Activated naive CD8-positive, alpha-beta T cell (primary cell): ENCODE measurements at regions not wholly inside any gene's neighbourhood (a gene's known extent, or its start where the extent isn't known, plus 50 kb on each side); places are given as distances from the start of the nearest gene placed in this dataset.

ENCODE experiments used
- H3K27ac Mint-ChIP-seq: one replicate; pipeline ENCODE4 v1.8.0; 2021; ENCODE audit warnings: mixed read lengths
- H3K27me3 Mint-ChIP-seq: one replicate; pipeline ENCODE4 v1.8.0; 2021; ENCODE audit warnings: mixed read lengths
- H3K36me3 Mint-ChIP-seq: one replicate; pipeline ENCODE4 v1.8.0; 2021; ENCODE audit warnings: mixed read lengths
- H3K4me1 Mint-ChIP-seq: one replicate; pipeline ENCODE4 v1.8.0; 2021; ENCODE audit warnings: low read depth, mixed read lengths
- H3K4me3 Mint-ChIP-seq: one replicate; pipeline ENCODE4 v1.8.0; 2021; ENCODE audit warnings: mild to moderate bottlenecking, mixed read lengths
- H3K9me3 Mint-ChIP-seq: one replicate; pipeline ENCODE4 v1.8.0; 2021; ENCODE audit warnings: low read depth, mixed read lengths

DNA sequence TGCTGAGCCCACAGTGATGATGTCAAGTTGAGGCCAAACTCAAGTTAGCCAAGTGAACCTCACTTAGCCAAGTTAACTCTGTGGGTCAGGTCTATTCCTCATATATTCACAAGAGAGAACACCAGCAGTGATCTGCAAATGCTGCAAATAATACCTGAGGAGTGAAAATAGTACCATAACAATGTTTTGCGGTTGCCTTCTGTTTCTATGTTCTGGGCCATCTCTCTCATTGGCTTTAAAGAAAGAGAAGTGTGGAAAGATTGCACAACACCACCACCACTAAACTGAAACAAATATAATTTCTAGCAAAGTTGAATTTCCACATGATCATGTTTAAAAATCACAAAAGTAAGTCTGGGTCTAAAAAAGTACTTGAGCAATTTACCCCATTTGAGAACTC, 211.1 kb upstream of the GALNT5 start:
- Mint-ChIP-seq H3K4me3 (no peak overlapping the region), H3K36me3 (no peaks in the 10 kb centered on the region), H3K9me3 (no peaks in the 10 kb centered on the region), H3K27me3 (no peaks in the 10 kb centered on the region), H3K4me1 (no peaks in the 10 kb centered on the region), H3K27ac (no peak overlapping the region)

DNA sequence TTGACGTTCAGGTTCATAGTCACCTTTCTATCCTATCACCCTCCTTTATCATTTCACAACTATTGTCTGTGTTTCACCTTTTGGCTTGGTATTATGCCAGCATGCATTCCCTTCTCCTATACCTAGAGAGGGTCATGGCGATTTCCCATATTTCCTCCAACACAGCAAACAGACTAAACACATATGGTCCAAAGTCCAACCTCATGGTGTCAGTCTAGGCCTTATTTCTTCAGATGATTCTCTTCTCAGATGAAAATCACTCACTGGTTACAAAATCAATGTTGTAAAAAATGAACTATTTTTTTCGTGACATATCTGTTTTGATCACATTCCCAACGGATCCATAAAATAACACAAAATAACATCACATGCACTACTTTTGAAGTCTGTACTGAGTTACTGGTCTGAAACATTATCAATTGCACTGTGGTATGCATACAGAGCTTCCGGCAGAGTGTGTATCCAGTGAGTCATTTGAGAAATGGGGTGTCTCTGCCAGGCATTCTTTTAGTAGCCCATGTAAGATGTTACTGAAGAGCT, 204.8 kb upstream of the GALNT5 start:
- Mint-ChIP-seq H3K4me1 (no peaks in the 10 kb centered on the region), H3K4me3 (no peak overlapping the region)

DNA sequence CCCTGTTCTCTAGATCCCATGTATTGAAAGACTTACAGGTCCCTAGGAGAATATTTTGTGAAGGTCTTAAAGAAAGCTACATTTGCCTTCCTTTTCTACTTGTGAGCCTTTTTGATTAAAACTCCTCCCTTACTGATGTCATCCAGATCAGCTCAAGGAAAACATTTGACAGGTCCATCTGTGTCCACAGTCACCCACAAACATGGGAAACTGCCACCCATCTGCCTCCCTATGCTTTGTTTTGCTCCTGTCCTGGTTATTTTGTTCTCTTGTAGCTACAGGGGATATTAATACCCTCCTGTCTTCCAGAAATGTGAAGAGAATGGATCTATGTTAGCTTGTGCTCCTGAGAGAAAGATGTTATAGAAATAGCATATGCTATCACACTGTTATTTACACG, 203.6 kb upstream of the GALNT5 start:
- Mint-ChIP-seq H3K4me1 (no peaks in the 10 kb centered on the region), H3K27ac (no peak overlapping the region), H3K27me3 (no peaks in the 10 kb centered on the region), H3K4me3 (no peak overlapping the region), H3K36me3 (no peaks in the 10 kb centered on the region), H3K9me3 (no peaks in the 10 kb centered on the region)

More for the DNA sequence above, 204.8 kb upstream of the GALNT5 start:
- H3K27me3 Mint-ChIP-seq: no peaks in the 10 kb centered on the region
- H3K36me3 Mint-ChIP-seq: no peaks in the 10 kb centered on the region
- no peak overlapping the region for H3K27ac Mint-ChIP-seq
- no peaks in the 10 kb centered on the region for H3K9me3 Mint-ChIP-seq

DNA sequence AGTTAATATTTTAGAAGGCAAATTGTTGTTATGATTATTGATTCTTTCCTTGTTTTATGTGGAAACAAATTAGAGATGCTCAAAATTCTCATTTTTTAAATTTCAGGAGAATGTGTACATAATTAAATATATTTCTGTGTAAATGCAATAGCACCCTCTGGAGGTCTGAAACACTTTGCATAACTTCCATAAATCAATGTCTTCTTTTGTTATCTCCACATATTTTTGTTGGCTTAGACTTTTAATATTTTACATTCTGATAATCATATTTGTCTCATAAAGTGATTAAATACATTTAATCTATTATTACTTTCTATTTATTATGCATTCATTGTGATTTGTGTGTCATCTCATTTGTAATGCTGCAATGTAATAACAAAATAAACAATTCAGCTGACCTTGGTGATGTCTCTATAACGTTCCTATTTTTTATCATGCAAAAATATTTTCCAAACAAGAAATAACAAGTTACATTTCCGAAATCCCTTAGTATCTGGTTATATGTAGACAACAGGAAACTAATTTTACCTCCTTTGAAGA, 201.8 kb upstream of the GALNT5 start:
- Mint-ChIP-seq H3K27ac (no peak overlapping the region), H3K4me1 (no peaks in the 10 kb centered on the region), H3K36me3 (no peaks in the 10 kb centered on the region), H3K9me3 (no peaks in the 10 kb centered on the region), H3K4me3 (no peak overlapping the region), H3K27me3 (no peaks in the 10 kb centered on the region)

DNA sequence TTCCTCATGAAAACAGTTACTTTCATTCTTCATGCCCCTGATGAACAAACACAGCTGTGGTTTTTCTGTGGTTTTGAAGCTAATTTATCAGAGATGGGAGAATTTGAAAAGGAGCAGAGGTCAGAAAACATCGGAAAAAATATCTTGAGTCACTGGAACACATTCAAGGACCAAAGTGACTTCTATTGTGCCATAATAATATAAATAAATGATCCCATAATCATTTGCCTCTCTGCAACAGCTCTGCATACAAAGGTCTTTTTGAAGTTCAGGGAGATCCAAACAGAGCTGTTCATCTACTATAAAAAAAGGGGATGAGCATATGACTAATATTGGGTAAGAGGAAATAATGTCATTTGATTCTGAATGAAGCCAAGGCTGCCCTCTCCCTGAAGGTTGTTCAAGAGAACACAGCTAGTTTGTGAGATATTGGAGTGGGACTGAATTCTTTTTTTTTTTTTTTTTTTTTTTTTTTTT, 201.3 kb upstream of the GALNT5 start:
- Mint-ChIP-seq H3K27me3 (no peaks in the 10 kb centered on the region), H3K27ac (no peak overlapping the region), H3K9me3 (no peaks in the 10 kb centered on the region), H3K36me3 (no peaks in the 10 kb centered on the region), H3K4me3 (no peak overlapping the region), H3K4me1 (no peaks in the 10 kb centered on the region)

DNA sequence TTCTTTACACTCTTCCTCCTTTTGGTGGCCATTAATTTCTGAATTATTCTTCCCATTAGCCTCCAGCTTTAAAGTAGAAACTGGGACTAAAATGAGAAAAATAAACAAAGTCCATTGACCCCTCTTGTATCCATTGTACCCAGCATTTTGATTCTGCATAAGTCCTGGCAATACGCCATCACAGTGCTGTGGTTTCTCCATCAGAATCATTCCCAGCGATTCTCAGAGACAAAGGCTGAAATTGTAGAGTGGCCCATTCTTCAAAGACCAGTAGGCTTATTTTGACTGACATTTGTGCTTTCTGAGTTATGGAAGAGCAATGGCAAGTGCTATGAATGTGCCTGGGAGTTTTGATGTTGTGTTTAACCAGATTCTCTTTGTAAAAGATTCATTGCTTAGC, 199.3 kb upstream of the GALNT5 start:
- Mint-ChIP-seq H3K4me1 (no peaks in the 10 kb centered on the region), H3K36me3 (no peaks in the 10 kb centered on the region), H3K27ac (no peak overlapping the region), H3K4me3 (no peak overlapping the region), H3K9me3 (no peaks in the 10 kb centered on the region), H3K27me3 (no peaks in the 10 kb centered on the region)

DNA sequence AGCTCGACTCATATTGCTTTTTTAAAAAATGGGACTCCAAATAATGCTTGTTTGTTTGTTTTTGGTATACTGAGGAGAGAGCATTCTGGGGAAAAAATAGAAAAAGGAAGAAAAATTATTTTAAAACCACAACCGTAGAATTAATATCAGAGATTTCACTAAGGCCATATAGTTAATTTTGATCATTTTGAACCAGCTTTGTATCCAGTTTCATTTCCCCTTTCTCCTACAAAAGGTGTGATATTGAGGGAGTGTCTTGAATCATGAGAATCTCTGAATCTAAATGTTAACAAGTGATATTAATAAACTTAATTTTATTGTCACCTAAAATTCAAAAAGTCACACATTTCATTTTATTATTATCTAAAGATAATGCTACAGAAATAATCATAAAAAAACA, 198.5 kb upstream of the GALNT5 start:
- Mint-ChIP-seq H3K4me3 (no peak overlapping the region), H3K9me3 (no peaks in the 10 kb centered on the region), H3K27ac (no peak overlapping the region), H3K4me1 (no peaks in the 10 kb centered on the region), H3K27me3 (no peaks in the 10 kb centered on the region), H3K36me3 (no peaks in the 10 kb centered on the region)

DNA sequence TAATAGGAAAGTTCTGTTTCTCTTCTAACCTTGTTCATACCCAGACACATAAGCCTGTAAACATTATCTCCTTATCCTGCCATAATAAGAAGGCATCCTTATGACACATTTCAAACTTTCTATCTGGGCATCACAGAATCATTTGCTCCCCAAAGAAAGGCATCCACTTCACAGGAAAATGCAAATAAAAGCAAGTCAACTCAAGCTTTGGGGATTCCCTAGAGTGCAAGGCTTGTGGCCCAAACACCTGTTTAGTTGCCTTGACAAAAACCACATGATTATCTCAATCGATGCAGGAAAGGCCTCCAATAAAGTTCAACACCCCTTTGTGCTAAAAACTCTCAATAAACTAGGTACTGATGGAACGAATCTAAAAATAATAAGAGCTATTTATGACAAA, 195.7 kb upstream of the GALNT5 start:
- Mint-ChIP-seq H3K4me3 (no peak overlapping the region), H3K36me3 (no peaks in the 10 kb centered on the region), H3K9me3 (no peaks in the 10 kb centered on the region), H3K27ac (no peak overlapping the region), H3K27me3 (no peaks in the 10 kb centered on the region), H3K4me1 (no peaks in the 10 kb centered on the region)

DNA sequence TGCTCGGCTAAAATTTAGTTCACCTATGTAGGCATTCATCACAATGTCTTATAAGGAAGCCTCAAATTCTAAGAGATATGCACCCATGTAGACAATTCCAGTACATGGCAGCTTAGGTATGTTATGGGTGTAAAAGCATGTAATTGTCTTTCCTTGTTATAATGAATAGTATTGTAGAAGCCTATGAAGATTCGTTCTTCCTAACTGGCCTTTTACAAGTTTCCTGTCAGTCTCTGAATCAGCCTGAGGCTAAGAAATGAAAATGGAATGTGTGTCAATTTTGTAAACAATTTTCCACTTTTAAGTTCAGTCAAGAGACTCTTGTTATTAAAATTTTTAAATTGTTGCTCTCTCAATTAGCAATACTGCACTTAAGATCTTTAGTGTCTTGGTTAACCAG, 189.9 kb upstream of the GALNT5 start:
- Mint-ChIP-seq H3K9me3 (peaks cover 5% of the 10 kb centered on the region), H3K36me3 (no peaks in the 10 kb centered on the region), H3K27ac (no peak overlapping the region), H3K27me3 (peaks cover 3% of the 10 kb centered on the region), H3K4me1 (no peaks in the 10 kb centered on the region), H3K4me3 (no peak overlapping the region)

DNA sequence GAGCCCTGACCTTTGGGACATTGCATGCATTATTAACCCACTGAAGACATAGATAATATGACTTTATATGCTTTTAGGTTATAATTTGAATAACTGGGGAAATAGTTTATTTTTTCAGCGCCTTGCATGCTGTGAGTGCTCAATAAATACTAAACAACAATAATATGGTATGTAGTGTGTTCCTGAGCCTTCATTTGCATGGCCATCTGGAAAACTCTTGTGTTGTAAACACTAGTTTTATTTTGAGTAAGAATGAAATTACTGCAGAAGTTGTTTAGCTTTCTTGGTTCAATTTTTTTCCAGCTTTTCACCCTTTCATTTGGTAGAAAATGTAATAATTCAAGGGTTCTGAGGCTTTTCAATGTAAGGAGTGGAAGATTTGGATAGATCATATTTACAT, 189.3 kb upstream of the GALNT5 start:
- peaks cover 5% of the 10 kb centered on the region for H3K9me3 Mint-ChIP-seq
- H3K4me3 Mint-ChIP-seq: no peak overlapping the region
- no peaks in the 10 kb centered on the region for H3K36me3 Mint-ChIP-seq
- no peak overlapping the region for H3K27ac Mint-ChIP-seq
- peaks cover 3% of the 10 kb centered on the region for H3K27me3 Mint-ChIP-seq
- H3K4me1 Mint-ChIP-seq: no peaks in the 10 kb centered on the region

DNA sequence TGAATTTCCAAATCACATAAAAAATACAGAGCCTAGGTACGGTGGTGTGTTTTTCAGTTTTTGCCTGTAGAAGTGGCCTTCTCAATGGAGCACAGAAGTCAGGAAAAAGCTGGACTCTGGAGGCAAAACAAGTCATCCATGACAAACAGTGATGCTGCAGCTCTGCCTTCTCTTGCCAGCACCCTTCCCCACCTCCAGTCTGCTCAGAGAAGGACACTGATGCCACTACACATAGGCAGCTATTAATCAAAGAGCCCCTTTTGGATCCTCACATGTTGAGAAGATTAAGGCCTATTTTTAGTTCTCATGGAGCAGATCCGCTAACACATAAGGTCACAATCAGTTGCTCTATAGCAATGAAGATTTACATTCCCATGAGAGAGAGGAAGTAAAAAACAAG, 181.6 kb upstream of the GALNT5 start:
- no peaks in the 10 kb centered on the region for H3K27me3 Mint-ChIP-seq
- no peak overlapping the region for H3K4me3 Mint-ChIP-seq
- H3K9me3 Mint-ChIP-seq: peaks cover 5% of the 10 kb centered on the region
- no peak overlapping the region for H3K27ac Mint-ChIP-seq
- no peaks in the 10 kb centered on the region for H3K36me3 Mint-ChIP-seq
- no peaks in the 10 kb centered on the region for H3K4me1 Mint-ChIP-seq

DNA sequence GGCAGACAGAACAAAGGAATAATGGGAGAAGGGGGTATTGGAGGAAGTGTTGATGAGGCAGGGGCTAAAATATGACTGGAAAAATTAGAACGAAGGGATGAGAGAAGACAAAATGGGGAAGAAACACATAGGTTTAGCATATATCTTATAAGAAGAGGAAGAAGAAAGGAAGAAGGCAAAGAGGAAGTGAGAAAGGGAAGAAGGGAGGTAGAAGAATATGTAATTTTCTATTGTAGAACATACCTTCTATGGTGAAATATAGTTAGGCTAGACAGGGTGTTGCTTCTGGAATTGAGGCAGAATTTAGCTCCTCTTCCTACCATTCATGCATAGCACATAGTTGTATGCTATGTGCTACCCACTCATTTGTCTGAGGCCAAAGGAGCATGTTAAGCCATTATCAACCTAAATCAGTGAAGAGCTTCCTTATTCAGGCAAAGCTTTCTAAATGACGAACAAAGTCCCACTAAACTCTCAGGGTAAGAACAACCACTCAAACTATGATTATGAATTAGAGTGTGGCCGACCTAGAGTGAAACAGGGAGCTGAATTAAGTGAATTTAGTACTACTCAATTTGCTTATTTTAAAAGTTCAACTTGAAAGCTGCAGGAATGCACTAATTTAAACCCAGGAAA, 180.9 kb upstream of the GALNT5 start:
- Mint-ChIP-seq H3K27me3 (no peaks in the 10 kb centered on the region), H3K9me3 (peaks cover 5% of the 10 kb centered on the region), H3K27ac (no peak overlapping the region), H3K4me1 (no peaks in the 10 kb centered on the region), H3K36me3 (no peaks in the 10 kb centered on the region), H3K4me3 (no peak overlapping the region)

DNA sequence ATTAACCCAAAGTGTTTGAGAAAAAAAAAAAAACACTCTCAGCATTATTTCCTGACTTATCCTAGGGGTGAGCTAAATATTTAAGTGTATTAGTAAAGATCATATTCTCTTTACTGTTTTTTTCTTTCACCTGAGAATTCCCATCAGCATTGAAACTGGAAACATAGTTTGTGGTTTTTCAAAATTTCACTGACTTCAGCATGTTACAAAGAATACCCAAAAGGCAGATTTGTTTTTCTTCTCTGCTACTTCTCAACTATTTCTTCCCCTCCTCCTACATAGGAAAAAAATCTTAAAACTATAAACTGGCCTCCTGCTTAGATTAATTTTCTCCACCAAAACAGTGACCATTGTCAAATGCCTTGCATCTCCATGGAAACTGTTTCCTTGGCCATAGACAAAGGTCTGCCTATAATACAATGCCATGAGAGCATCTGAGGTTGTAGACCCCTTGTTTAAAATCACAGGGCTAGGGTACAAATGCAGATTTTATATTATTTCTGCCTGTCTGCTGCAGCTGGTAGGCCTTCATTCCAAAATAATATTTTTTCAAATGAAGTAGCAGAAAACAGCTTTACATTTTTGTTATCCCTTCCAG, 179.7 kb upstream of the GALNT5 start:
- Mint-ChIP-seq H3K4me3 (no peak overlapping the region), H3K9me3 (no peaks in the 10 kb centered on the region), H3K27ac (no peak overlapping the region), H3K4me1 (no peaks in the 10 kb centered on the region), H3K27me3 (no peaks in the 10 kb centered on the region), H3K36me3 (no peaks in the 10 kb centered on the region)

DNA sequence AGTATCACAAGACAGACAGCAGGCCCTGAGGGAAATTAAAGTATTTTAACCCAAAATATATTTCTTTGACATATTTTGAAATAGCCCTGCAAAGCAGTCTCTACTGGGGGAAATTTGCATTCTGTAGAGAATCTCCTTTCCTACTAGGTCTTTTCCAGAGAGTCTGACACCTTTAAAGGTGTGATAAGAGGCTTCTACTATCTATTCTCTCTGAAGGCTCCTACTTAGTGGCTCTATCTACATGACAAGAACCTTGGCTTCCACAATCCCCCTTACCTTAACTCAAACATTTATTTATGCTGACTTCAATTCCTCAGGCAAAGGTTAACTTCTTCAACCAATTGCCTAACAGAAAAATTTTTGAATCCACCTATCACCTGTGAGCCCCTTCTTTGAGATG, 174.6 kb upstream of the GALNT5 start:
- no peaks in the 10 kb centered on the region for H3K9me3 Mint-ChIP-seq
- no peak overlapping the region for H3K27ac Mint-ChIP-seq
- H3K27me3 Mint-ChIP-seq: no peaks in the 10 kb centered on the region
- H3K4me3 Mint-ChIP-seq: no peak overlapping the region
- no peaks in the 10 kb centered on the region for H3K4me1 Mint-ChIP-seq
- no peaks in the 10 kb centered on the region for H3K36me3 Mint-ChIP-seq

DNA sequence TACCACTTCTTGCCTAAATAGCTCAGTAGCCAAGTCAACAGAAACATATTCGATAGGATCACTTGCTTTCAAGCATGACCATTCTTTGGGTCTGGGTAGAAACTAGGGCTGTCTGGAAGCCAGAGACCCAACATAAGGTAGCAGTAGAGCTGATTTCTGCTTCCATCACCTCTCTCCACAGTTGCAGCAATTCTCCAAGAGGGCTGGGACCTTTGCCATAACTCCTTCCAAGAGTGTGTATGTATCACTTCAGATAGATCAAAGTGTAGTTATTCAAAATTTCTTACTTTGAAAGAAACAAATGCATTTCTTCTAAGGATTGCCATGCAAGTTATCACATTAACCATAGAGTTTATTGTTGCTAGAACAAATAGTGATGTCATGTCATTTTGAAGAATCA, 172.0 kb upstream of the GALNT5 start:
- Mint-ChIP-seq H3K27ac (no peak overlapping the region), H3K36me3 (no peaks in the 10 kb centered on the region), H3K4me3 (no peak overlapping the region), H3K4me1 (no peaks in the 10 kb centered on the region), H3K9me3 (no peaks in the 10 kb centered on the region), H3K27me3 (no peaks in the 10 kb centered on the region)
